Muscle of back (tissue), 3 donors: ENCODE measurements at regions not wholly inside any gene's neighbourhood (a gene's known extent, or its start where the extent isn't known, plus 50 kb on each side); places are given as distances from the start of the nearest gene placed in this dataset.

ENCODE experiments used
- DNase-seq, 3 donors: peaks; one replicate each; pipeline versions ENCODE4 v3.0.0 to v3.0.0-alpha.2; 2013

DNA sequence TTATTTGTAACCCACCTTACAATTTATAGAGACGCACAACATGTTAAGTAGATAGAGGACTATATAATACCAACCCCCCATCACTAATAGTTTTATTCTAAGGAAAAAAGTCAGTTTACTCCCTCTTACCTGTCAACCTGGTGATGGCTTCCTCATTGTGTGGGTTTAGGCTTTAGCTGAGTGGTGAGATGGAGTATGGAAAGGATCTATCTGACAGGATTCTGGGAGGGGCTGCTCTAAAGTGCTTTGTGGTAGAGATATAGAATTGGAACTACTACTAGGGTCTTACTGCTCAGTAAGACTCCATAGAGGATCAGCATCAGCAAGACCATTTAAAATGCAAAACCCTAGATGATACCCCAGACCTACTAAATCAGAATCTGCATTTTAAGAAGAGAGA, 82.1 kb upstream of the IFNE start:
- DNase-seq, result no peak

GRCh38 chr9:21565155-21565554, 83.0 kb upstream of the IFNE start:
- DNase-seq, result no peak

GRCh38 chr9:21567926-21568325, 85.8 kb upstream of the IFNE start:
- DNase-seq, result no peak

- no peak for DNase-seq
These were observed 86.4 kb upstream of the IFNE start for GRCh38 chr9:21568484-21568883.

- no peak for DNase-seq
These were observed 87.6 kb upstream of the IFNE start for GRCh38 chr9:21569721-21570120.

- no peak for DNase-seq
These were observed 88.6 kb upstream of the IFNE start for GRCh38 chr9:21570643-21571275.

- no peak for DNase-seq
These were observed 92.1 kb upstream of the IFNE start for GRCh38 chr9:21574261-21574660.

GRCh38 chr9:21576331-21577189, 94.4 kb upstream of the IFNE start:
- peak in 2 of 3 donors; percentile 6 to 83 for DNase-seq

DNA sequence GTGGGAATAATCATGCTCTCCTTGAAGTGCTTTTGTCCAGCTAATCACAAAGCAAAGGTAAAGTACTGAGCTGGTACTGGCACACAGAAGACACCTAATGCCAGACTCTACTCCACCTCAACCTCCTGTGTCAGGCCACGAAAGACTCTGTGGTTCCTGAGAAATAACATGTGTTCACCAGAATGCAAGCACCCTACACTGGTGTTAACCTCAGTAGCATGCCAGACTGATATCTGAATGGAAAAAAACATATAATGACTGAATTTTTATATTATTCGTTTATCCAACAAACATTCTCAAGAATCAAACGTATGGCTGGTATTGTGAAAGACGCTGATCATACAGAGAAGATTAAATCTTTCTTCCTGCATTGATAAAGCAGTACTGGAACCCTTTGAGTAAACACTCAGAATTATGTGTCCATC, 97.1 kb upstream of the IFNE start:
- no peak for DNase-seq

GRCh38 chr9:21579743-21580142, 97.6 kb upstream of the IFNE start:
- no peak for DNase-seq

- no peak for DNase-seq
These were observed 98.7 kb upstream of the IFNE start for GRCh38 chr9:21580636-21581378.

GRCh38 chr9:21583628-21584377, 101.7 kb upstream of the IFNE start:
- no peak for DNase-seq

DNA sequence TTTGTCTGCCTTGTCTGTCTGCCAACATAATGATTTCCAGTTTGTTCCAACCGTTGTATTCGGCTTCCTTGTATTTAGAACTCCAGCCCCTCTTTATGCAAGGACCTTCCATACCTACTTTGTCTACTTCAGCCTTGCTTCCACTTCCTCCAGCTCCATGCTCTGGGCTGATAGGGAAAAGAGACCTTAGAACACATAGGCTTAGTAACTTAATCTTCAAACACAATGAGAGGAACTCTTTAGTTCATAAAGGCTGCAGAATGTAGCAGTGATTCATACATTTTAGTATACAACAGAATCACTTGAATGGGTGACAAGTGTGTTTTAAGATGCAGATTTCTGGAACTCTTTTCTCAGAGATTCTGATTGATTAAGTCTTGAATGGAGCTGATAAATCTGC, 102.8 kb upstream of the IFNE start:
- DNase-seq, result no peak

DNA sequence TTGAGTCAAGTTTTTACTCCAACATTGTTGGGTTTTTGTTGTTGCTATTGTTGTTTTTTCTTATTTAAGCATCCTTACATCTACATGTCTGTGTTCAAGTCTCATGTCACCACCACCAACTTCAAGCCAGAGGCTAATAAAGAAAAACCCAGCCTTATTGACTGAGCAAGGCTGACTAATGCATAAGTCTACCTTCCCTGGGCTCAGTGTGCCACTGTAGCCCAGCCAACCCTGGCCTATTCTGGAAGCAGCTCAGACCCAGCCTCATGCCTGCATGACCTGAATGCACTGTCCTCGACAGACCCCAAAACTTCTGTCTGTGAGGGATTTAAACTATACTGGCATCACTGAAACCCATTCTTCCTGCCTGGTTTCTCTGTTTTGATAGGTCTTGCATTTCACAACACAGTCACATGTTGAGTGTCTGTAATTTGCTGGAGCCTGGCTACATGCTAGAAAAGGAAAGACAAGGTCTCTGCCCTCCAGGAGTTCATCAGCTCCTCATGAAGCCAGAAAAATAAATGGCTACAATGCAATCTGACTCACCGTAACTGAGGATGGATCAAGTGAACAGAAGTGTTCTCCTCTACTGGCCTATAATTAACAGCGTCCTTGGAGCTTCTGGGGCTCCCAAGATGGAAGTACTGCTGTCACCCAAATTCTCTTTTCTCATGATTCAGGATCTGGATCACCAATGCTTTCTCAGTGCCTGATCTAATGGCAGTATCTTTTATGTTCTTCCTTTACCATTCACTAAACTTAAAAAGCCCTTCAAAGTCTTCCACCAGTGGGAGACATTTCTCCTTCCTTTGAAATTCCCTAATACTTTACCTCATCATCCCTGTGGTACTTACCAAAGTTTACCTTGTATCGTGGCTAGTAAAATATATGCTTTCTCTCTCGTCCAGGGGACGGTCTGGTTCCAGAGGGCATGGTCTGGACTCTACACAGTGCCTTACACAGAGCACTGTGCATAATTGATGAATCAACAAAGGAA, 103.9 kb upstream of the IFNE start:
- DNase-seq, result no peak

DNA sequence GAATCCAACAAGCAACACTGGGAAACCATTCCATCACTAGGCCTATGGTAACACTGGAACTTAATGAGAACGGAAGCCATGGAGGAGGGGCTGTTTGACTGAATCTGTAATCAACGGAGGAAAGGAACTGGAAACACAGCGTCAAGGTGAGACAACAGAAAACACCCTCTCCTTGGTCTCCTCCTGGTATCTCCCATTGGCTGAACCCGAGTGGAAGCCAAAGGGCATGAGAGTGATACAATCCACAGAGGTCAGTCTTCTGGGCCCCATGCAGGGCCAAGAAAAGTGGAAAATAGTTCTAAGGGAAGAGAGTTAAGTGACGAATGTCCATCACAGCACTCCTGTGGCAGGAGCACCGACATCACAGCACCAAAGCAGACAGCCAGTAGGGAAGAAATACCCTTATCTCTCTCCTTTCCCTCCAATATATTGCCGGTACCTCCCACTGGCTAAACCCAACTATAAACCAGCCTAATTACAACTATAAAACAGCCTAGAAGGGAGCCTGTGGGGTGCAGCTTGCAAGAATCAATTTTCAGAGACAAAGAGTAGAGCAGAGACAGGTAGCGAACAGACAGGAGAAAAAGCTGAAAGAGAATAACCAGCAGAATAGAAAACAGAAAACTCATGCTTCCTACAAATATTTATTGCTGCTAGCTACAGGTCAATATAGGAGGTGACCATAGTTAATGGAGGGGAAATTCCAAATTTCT, 107.4 kb upstream of the IFNE start:
- no peak for DNase-seq

DNA sequence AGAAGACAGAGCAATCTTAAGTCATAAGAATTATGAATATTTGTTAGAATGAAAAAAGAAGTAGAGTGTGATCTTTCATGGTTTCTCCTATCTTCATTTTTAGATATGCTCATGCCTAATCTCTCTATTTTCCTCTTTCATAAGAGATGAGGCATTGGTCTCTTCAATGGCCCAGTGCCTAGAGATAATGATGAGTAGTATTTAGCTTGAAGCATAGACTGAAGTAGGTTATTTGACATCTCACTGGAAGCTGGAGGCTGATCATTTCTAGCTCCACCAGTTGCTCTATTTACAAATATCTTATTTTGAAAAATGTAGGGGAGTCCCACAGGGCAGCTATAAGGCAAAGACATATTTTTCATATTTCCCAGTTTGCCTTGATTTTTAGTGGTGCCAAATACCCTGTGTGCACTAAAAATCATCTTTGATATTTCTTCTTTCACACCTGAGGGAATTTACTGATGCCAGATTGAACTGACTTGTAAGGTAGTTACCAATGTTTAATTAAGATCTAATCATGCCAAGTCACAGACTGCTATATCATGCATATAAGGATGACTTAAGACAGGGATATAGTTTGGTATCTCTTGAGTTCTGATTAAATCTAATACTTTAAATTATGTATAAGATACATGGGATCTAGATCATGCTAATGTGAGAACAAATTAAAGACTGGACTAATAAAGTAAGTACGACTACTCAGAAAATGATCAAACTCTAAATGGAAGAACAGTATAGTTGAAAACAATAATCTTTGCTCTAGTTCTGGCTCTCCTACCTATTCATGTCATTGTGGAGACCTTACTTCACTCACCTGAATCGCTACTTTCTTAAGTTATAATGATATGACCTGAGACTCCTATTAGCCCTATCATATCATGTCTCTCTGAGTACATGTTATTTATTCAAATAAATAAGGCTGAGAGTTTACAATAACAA, 108.2 kb upstream of the IFNE start:
- no peak for DNase-seq

DNA sequence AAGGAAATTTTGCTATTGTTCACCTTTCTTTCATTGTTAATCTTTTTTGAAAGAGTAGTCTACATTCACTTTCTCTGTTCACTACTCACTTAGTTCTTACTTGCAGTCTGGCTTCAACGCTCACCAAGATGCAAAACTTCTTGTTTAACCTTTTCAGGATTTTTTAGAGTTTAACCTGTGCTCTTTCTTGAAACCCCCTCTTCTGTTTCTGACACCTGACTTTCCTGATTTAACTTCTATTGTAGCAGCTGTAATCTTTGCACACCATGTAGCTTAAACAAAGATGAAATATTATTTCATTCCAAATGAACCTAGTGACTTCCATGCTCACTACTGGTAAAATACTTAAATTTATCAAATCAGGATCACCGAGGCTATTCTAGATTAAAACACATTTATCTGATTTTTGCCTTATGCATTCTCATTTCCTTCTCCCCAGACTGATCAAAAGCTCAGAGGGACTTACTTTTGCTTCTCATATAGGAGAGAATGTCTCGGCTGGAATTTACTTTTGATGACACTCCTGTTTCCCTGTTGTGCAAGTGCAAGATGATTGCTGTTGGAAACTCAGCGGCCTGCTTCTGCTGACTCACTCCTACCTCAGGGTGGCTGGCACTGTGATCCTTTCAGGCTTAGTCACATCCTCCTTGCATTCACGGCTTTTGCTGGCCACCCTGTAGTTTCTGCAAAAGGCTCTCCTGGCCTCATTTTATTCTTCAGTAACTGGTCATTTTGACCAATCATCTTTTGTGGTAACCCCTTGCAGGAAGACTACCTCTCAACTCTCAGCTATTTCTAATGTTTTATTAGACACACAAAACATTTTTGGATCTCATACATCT, 109.3 kb upstream of the IFNE start:
- DNase-seq, result peak in 1 of 3 donors; percentile 90

GRCh38 chr9:21592063-21592338, 109.9 kb upstream of the IFNE start:
- no peak for DNase-seq
